Left kidney (tissue), 1 donor: ENCODE measurements at regions not wholly inside any gene's neighbourhood (a gene's known extent, or its start where the extent isn't known, plus 50 kb on each side); places are given as distances from the start of the nearest gene placed in this dataset.

Experiments
- DNase-seq: peaks from one replicate; pipeline ENCODE4 v3.0.0-alpha.2; 2013

DNA sequence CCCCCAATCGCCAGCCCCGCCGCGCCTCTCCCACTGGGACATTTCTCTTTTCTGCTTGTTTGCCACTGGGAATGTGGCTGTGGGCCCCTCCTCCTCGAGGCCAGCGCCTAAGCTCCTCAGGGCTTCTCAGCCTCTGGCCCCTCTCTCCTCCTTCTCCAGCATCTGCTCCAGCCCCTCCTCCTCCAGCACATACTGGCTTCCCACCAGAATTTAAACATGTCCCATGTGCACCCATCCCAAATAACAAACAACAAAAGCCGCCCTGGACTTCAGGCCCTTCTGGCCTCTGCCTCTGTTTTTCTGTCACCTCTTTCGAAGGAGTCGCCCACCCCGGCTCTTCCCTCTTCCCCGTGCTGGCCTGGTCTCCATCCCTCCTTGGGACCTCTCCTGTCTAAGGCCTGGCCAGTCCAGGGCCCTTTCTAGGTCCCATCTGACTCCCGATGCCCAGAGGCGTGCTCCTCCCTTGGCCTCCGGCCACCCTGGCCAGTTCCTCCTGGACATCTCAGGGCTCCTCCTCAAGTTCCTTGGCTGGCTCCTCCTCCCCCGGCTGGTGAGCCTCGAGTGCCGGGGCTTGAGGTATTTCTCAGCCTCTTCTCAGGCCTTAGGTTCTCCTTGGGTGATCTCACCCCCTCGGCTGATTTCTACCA is 94.6 kb upstream of the SLC6A6 start:
- DNase-seq = no peak

- no peak for DNase-seq
Observed at GRCh38 chr3:14311729-14312128, 90.7 kb upstream of the SLC6A6 start.

- no peak for DNase-seq
Observed at GRCh38 chr3:14312375-14312774, 90.0 kb upstream of the SLC6A6 start.

- DNase-seq = no peak
Observed at GRCh38 chr3:14317057-14317553, 85.3 kb upstream of the SLC6A6 start.

- DNase-seq = no peak
Observed at GRCh38 chr3:14318646-14319045, 83.8 kb upstream of the SLC6A6 start.

GRCh38 chr3:14319654-14320182 is 82.7 kb upstream of the SLC6A6 start:
- DNase-seq = no peak

- no peak for DNase-seq
Observed at GRCh38 chr3:14320219-14320618, 82.2 kb upstream of the SLC6A6 start.

GRCh38 chr3:14322001-14322400 is 80.4 kb upstream of the SLC6A6 start:
- DNase-seq = no peak

DNA sequence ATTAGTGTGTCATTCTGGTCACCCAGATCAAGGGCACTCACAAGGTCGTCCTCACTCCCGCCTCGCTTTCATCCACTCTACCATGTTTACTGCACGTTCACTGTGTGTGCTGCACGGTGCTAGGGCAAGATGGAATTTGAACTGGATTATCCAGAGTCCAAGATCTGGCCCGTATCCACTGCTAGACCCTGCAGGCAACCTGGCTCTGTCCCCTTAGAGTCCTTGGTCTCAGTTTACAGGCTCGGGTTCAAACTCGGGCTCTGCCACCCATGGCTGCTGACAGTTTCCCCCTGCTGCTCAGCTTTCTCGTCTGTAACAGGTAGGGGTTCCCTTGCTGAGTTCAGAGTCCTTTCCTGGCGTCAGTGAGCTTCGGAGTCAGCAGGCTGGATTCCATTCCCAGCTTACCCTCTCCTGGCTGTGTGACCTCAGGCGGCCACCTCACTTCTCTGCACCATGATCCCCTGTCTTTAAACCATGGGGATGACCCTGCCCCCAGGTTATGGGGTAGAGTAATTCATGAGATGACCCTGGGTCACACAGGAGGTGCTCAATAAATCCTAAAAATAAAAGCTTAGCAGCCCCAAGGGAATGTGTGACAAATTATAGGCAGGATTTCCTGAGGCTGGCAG is 79.6 kb upstream of the SLC6A6 start:
- no peak for DNase-seq

DNA sequence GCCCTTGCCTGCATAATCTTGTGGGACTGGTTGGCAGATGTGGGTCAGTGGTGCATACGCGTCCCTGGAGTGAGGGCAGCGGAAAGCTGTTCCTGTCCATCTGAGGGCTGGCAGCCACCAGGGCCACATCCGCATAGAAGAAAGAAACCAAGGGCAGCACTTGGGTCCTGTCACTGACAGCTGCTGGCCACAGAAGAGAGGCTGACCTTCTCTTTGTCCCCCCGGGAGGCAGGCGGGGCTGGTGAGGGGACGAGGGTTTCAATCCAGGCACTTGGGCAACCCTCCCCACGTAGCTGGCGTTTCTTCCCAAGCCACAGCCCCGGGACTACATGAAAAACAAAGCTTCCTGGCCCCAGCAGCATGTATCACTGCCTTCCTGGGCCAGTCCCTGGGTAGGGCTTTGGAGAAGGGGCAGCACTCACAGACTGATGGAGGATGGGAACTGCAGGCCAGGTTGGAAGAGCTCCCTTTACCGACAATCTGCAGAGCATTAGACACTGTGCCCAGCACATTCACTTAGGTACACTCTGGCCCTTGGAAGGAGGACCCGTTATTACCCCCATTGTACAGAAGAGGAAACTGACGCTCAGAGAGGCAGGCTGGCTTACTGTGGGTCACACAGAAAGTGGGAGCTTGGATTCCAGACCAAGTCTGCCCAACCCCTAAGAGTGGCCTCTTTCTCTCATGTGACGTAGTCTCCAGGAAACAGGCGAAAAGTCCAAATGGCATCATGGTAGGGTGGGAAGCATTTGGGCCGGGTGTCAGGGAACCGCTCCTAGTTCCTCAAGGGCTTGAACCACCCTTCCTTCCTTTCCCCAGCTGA is 78.8 kb upstream of the SLC6A6 start:
- DNase-seq = no peak

DNA sequence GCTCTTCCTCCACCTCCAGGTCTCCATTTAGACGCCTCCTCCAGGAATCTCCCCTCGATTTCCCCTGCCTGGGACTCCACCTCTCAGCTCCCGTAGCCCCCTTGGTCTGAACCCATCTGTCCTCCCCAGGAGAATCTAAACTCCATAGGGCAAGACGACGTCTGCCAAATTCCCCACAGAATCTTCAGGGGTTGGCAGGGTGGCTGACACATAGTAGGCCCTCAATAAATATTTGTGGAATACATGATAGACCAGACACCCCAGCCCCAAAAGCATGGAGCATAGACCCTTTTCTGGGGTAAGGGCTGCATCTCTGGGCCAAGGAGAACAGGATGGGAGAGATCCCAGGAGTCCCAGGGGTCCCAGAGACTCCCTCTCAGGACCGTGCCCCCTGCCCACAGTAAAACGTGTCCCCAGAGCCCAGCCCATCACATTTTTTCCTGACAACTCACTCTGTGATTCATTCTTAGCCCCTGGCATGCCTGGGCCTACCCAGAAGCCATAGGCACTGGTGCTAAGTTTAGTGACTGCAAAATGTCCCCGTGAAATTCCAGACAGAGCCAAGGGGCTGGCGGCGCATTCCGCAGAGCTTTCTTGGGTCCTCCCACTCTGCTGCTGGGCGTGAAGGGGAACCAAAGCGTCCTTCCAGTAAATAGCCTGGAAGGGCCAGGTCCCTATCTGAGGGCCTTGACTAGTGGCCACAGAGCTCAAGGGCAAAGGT is 78.0 kb upstream of the SLC6A6 start:
- no peak for DNase-seq

GRCh38 chr3:14328422-14328821 is 74.0 kb upstream of the SLC6A6 start:
- DNase-seq = no peak

DNA sequence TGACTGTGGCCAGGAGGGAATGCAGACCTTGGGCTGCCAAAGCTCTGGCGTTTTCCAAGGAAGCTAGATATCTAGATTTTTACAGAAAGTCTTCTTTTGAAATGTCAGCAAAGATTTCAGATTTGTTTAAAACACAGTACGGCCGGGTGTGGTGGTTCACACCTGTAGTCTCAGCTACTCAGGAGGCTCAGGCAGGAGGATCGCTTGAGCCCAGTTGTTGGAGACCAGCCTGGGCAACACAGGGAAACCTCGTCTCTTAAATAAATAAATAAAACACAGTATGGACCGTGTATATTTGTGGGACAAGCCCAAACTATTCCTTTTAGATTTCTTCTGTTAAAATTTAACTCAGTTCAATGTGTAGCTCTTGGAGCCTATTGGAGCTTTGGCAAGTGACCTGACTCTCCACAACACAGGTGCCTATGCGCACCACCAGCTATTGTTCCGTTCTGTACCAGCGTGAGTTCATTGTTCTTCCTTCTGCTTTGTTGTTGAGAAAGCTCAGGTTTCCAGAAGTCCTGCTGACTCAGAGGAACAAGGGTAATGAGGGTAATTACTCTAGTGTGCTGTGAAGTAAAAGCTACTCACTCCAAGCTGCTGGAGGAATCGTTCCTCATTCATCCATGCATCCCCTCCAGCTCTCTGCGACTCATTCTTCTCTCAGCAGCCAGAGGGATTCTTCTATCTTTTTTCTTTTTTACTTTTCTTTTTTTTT is 73.1 kb upstream of the SLC6A6 start:
- peak; percentile 45 for DNase-seq

- DNase-seq = no peak
Observed at GRCh38 chr3:14329842-14330241, 72.6 kb upstream of the SLC6A6 start.

- no peak for DNase-seq
Observed at GRCh38 chr3:14330508-14330907, 71.9 kb upstream of the SLC6A6 start.

- no peak for DNase-seq
Observed at GRCh38 chr3:14331251-14331650, 71.2 kb upstream of the SLC6A6 start.

DNA sequence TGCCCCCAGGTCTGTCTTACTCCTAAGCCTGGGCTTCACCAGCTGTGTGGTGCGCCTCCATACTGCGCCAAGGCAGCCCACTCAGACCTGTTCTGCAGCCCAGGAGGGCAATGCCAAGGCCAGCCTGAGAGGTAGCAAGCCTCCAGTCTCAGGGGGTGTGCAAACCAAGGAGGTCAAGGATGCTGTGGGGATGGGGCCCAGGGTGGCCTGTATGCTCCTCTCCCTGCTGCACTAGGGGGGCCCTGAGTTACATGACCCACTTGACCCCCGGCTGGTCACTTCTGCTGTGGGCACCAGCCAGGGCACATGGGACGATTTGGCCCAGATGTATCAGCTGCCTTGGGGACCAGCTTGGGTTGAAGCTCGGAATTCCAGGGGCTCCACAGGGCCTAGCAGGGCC is 70.0 kb upstream of the SLC6A6 start:
- DNase-seq = no peak

GRCh38 chr3:14333215-14333614 is 69.2 kb upstream of the SLC6A6 start:
- DNase-seq = no peak

GRCh38 chr3:14333621-14334020 is 68.8 kb upstream of the SLC6A6 start:
- no peak for DNase-seq

GRCh38 chr3:14334136-14334535 is 68.3 kb upstream of the SLC6A6 start:
- no peak for DNase-seq

DNA sequence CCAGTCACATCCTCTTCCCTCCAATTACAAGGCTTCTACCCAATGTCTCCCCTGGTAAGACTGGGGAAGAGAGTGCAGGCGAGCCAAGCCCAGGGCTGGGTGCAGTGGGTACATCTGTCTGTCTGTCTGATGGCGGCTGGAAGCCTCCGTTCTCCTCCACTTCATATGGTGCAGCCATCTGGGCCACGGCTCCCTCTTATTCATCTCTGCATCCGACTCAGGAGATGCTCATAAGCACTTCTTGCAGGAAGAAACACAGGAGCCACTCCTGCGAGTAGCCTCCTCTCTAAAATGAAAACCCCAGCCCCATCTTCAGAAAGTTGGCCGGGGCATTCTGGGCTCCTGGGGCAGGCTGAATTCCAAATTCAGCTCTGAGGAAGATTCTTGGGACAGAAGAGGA is 67.5 kb upstream of the SLC6A6 start:
- no peak for DNase-seq
